ENCODE measurements at regions not wholly inside any gene's neighbourhood (a gene's known extent, or its start where the extent isn't known, plus 50 kb on each side); places are given as distances from the start of the nearest gene placed in this dataset.
"Not testable (repeated sequence)": the region's sequence is repeated elsewhere in the genome, so short reads cannot be mapped to it uniquely, and the experiment has no call there.

GRCh38 chr1:173394813-173395212 is 82.3 kb upstream of the PRDX6 start:
- TF ChIP-seq CTCF, POLR2A (IDR thresholded peaks at IDR 0.05): not testable (repeated sequence)

All from heart left ventricle (tissue), 13 donors.